GM21723 (cell line): ENCODE measurements at regions not wholly inside any gene's neighbourhood (a gene's known extent, or its start where the extent isn't known, plus 50 kb on each side); places are given as distances from the start of the nearest gene placed in this dataset.

Source experiments
- ATAC-seq: cut with Tn5 transposase; IDR thresholded peaks from one replicate; pipeline ENCODE4 v1.9.1; 2021; ENCODE audit warnings: mild to moderate bottlenecking, moderate library complexity; ENCODE audit not compliant: unreplicated experiment

- ATAC-seq: no peak
Observed at GRCh38 chr4:106687026-106687425, 318.4 kb upstream of the GIMD1 start.

GRCh38 chr4:106681381-106681921, 312.9 kb upstream of the GIMD1 start:
- no peak for ATAC-seq

- no peak for ATAC-seq
Observed at GRCh38 chr4:106679063-106679462, 310.5 kb upstream of the GIMD1 start.

- no peak for ATAC-seq
Observed at GRCh38 chr4:106677213-106677612, 308.6 kb upstream of the GIMD1 start.

GRCh38 chr4:106676173-106676921, 307.8 kb upstream of the GIMD1 start:
- ATAC-seq: no peak

GRCh38 chr4:106671716-106672115, 303.1 kb upstream of the GIMD1 start:
- no peak for ATAC-seq

GRCh38 chr4:106670976-106671375, 302.4 kb upstream of the GIMD1 start:
- no peak for ATAC-seq

- ATAC-seq: no peak
Observed at GRCh38 chr4:106659371-106659770, 290.8 kb upstream of the GIMD1 start.

- no peak for ATAC-seq
Observed at GRCh38 chr4:106652095-106652494, 283.5 kb upstream of the GIMD1 start.

- ATAC-seq: no peak
Observed at GRCh38 chr4:106650701-106651100, 282.1 kb upstream of the GIMD1 start.

- ATAC-seq: no peak
Observed at GRCh38 chr4:106647451-106647850, 278.9 kb upstream of the GIMD1 start.

- no peak for ATAC-seq
Observed at GRCh38 chr4:106629268-106629625, 260.7 kb upstream of the GIMD1 start.

GRCh38 chr4:106628586-106629267, 260.1 kb upstream of the GIMD1 start:
- ATAC-seq: no peak

- ATAC-seq: no peak
Observed at GRCh38 chr4:106627051-106627450, 258.5 kb upstream of the GIMD1 start.

- no peak for ATAC-seq
Observed at GRCh38 chr4:106624671-106625070, 256.1 kb upstream of the GIMD1 start.

- ATAC-seq: no peak
Observed at GRCh38 chr4:106618956-106619355, 250.4 kb upstream of the GIMD1 start.

GRCh38 chr4:106615961-106616360, 247.4 kb upstream of the GIMD1 start:
- ATAC-seq: no peak

GRCh38 chr4:106615410-106615945, 246.9 kb upstream of the GIMD1 start:
- ATAC-seq: no peak

GRCh38 chr4:106614441-106614840, 245.9 kb upstream of the GIMD1 start:
- no peak for ATAC-seq

- ATAC-seq: no peak
Observed at GRCh38 chr4:106609917-106610316, 241.3 kb upstream of the GIMD1 start.

GRCh38 chr4:106607558-106607957, 239.0 kb upstream of the GIMD1 start:
- no peak for ATAC-seq
